ENCODE measurements at regions not wholly inside any gene's neighbourhood (a gene's known extent, or its start where the extent isn't known, plus 50 kb on each side); places are given as distances from the start of the nearest gene placed in this dataset.
"Not testable (repeated sequence)": the region's sequence is repeated elsewhere in the genome, so short reads cannot be mapped to it uniquely, and the experiment has no call there.

DNA sequence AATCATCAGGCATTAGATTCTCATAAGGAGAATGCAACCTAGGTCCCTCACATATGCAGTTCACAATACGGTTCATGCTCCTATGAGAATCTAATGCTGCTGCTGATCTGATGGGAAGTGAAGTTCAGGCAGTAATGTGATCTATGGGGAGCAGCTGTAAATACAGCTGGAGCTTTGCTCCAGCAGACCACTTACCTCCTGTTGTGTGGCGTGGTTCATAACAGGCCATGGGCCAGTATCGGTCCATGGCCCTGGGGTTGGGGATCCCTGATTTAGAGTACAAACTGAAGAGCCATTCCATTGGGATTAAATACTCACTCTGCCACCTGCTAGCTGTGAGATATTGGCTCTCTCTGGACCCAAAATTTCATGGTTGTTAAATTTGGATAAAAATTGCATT is 244.6 kb upstream of the POGK start:
- TF ChIP-seq, protein P1, sequence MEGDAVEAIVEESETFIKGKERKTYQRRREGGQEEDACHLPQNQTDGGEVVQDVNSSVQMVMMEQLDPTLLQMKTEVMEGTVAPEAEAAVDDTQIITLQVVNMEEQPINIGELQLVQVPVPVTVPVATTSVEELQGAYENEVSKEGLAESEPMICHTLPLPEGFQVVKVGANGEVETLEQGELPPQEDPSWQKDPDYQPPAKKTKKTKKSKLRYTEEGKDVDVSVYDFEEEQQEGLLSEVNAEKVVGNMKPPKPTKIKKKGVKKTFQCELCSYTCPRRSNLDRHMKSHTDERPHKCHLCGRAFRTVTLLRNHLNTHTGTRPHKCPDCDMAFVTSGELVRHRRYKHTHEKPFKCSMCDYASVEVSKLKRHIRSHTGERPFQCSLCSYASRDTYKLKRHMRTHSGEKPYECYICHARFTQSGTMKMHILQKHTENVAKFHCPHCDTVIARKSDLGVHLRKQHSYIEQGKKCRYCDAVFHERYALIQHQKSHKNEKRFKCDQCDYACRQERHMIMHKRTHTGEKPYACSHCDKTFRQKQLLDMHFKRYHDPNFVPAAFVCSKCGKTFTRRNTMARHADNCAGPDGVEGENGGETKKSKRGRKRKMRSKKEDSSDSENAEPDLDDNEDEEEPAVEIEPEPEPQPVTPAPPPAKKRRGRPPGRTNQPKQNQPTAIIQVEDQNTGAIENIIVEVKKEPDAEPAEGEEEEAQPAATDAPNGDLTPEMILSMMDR (IDR thresholded peaks at IDR 0.05; ENCODE audit: unreplicated experiment), result no peak
- Mint-ChIP-seq H3K27me3 (ENCODE audit: low read depth) (peaks cover 9% of the 10 kb centered on the region), H3K27ac (no peak overlapping the region), H3K4me3 (no peak overlapping the region), H3K4me1 (peaks cover 3% of the 10 kb centered on the region), H3K9me3 (peaks cover 12% of the 10 kb centered on the region), H3K36me3 (no peaks in the 10 kb centered on the region)
- no peak for DNase-seq (ENCODE audit: low spot score in 2 of 2, unreplicated experiment in 2 of 2)

DNA sequence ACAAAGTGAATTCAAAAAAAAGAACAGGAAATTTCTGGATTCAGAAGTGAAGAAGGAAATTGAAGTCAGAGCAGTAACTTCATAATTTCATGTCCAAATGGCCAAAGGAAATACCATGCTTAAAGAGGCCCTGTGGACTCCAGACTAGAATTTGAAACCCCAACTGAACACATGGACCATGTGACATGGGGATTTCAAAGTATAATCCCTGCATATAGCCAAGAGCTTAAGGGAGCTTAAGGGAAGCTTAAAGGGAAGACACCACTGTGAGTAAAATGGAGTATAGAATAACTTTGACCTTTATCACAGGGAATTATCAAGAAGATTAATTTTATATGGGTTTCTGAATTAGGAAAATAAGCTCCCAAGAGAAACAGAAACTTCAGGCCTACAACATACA is 241.8 kb upstream of the POGK start:
- no peak overlapping the region for H3K4me3 Mint-ChIP-seq
- peaks cover 19% of the 10 kb centered on the region for H3K27me3 Mint-ChIP-seq (ENCODE audit: low read depth)
- H3K27ac Mint-ChIP-seq, result no peak overlapping the region
- no peak for DNase-seq (ENCODE audit: low spot score in 2 of 2, unreplicated experiment in 2 of 2)
- H3K9me3 Mint-ChIP-seq, result peaks cover 12% of the 10 kb centered on the region
- peaks cover 3% of the 10 kb centered on the region for H3K4me1 Mint-ChIP-seq
- H3K36me3 Mint-ChIP-seq, result no peaks in the 10 kb centered on the region
- TF ChIP-seq, protein P1 (IDR thresholded peaks at IDR 0.05; ENCODE audit: unreplicated experiment), result no peak

DNA sequence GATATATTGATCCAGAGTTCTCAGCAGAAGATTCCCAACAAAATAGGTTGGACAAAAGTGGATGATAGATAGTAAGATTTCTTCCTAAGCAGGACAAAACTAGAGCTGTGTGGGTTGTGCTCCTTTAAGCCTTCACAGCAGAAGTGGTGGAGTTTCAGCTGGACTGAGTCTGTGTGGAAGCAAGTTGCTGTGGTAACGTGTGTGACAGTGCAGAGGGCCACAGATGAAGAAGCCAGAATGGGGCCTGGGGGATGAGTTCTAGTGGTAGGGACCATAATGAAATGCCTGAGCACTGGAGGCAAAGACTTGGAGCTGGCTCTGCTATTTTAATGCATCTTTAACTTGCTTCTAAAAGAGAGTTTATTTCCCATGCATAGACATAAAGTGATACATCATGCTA is 238.7 kb upstream of the POGK start:
- H3K27me3 Mint-ChIP-seq (ENCODE audit: low read depth), result peaks cover 12% of the 10 kb centered on the region
- no peaks in the 10 kb centered on the region for H3K4me1 Mint-ChIP-seq
- no peak overlapping the region for H3K27ac Mint-ChIP-seq
- DNase-seq (ENCODE audit: low spot score in 2 of 2, unreplicated experiment in 2 of 2), result no peak
- no peak overlapping the region for H3K4me3 Mint-ChIP-seq
- TF ChIP-seq, protein P1 (IDR thresholded peaks at IDR 0.05; ENCODE audit: unreplicated experiment), result no peak
- H3K36me3 Mint-ChIP-seq, result no peaks in the 10 kb centered on the region
- H3K9me3 Mint-ChIP-seq, result peaks cover 12% of the 10 kb centered on the region

DNA sequence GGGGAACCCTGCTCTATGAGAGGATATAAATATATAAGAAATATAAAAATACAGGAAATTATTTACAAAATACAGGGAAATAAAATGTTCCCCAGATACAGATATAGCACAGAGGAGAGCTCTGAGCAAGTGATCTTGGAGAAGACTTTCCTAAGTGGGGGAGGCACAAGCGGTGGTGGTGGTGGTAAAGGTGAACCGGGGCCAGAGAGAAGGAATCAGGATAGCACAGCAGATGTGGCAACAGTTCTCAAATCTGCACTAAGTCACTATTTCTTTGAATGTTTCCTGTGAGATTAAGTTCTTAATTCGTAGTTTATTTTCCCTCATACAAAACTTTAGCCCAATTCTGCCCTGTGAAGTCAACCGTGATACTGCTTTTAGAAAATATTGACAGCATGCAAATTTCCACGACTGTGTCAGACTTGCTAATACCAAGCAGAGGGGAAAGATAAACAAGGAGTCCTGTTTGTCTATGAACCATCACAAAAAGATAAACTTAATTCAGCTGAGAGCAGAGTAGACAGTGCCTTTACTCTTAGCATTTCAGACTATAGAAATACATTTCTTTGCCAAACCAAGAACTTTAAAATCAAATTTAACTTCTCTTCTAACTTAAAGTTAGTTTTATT is 237.5 kb upstream of the POGK start:
- no peak overlapping the region for H3K4me3 Mint-ChIP-seq
- TF ChIP-seq, protein P1 (IDR thresholded peaks at IDR 0.05; ENCODE audit: unreplicated experiment), result no peak
- H3K4me1 Mint-ChIP-seq, result no peaks in the 10 kb centered on the region
- DNase-seq (ENCODE audit: low spot score in 2 of 2, unreplicated experiment in 2 of 2), result no peak
- H3K27ac Mint-ChIP-seq, result no peak overlapping the region
- H3K27me3 Mint-ChIP-seq (ENCODE audit: low read depth), result peaks cover 12% of the 10 kb centered on the region
- no peaks in the 10 kb centered on the region for H3K36me3 Mint-ChIP-seq
- H3K9me3 Mint-ChIP-seq, result peaks cover 12% of the 10 kb centered on the region

DNA sequence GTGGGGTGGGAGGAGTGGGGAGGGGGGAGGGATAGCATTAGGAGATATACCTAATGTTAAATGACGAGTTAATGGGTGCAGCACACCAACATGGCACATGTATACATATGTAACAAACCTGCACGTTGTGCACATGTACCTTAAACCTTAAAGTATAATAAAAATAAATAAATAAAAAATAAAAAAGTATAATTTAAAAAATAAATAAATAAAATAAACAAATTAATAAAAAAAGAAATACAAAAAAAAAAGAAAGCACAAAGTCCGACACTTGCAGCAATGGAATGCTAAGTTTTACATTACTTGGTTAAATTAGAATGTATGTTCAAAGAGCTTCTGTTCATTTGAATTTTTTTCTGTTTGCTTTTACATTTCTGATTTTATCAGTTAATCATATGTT is 236.5 kb upstream of the POGK start:
- not testable (repeated sequence) for H3K4me3 Mint-ChIP-seq; H3K36me3 Mint-ChIP-seq; H3K27ac Mint-ChIP-seq; DNase-seq (ENCODE audit: low spot score in 2 of 2, unreplicated experiment in 2 of 2); H3K4me1 Mint-ChIP-seq
- Mint-ChIP-seq H3K27me3 (ENCODE audit: low read depth) (peaks cover 12% of the 10 kb centered on the region), H3K9me3 (peaks cover 12% of the 10 kb centered on the region)

DNA sequence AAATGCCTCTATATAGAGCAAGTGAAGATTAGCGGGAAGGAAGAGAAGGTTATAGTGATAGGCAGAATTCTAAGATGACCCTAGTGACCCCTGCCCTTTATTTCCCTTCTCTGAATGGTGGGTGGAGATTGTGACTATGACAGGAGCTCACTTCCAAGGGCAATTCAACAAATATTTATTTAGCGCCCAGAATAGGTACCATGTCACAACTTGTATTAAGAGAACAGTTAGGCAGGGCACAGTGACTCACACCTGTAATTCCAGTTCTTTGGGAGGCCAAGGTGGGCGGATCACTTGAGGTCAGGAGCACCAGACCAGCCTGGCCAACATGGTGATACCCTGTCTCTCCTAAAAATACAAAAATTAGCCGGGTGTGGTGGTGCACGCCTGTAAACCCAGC is 236.0 kb upstream of the POGK start:
- DNase-seq (ENCODE audit: low spot score in 2 of 2, unreplicated experiment in 2 of 2), result no peak
- Mint-ChIP-seq H3K4me1 (no peaks in the 10 kb centered on the region), H3K27me3 (ENCODE audit: low read depth) (peaks cover 12% of the 10 kb centered on the region), H3K4me3 (no peak overlapping the region), H3K36me3 (no peaks in the 10 kb centered on the region), H3K9me3 (peaks cover 7% of the 10 kb centered on the region), H3K27ac (no peak overlapping the region)
- TF ChIP-seq, protein P1 (IDR thresholded peaks at IDR 0.05; ENCODE audit: unreplicated experiment), result no peak
